ENCODE measurements at regions not wholly inside any gene's neighbourhood (a gene's known extent, or its start where the extent isn't known, plus 50 kb on each side); places are given as distances from the start of the nearest gene placed in this dataset.

DNA sequence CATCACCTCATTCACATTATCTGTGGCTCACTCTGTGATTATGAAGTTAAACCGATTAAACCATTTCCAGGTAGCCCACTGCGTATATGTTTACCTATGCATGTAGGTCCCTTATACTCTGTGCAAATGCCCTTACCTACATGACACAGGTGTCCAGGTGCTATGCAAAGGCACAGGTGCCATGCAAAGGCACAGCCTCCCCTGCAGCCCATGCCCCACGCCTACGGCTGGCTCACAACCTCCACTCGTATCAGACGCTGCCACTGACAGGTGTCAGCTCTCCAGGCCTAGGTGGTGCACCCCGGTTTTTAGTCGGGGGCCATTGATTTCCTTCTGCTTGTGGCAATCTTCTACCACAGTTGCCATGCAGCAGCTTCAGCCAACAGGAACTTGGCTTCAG is 57.7 kb upstream of the IRX1 start:
- H3K9ac ChIP-seq (ENCODE audit: insufficient read depth, low read length) = no peak overlapping the region
- DNase-seq (ENCODE audit: low read depth in 2 of 2) = no peak
- H2AFZ ChIP-seq (ENCODE audit: low read length) = no peak overlapping the region
- no peak overlapping the region for H3K27ac ChIP-seq (ENCODE audit: insufficient read depth, low read length)
- no peak overlapping the region for H3K4me3 ChIP-seq (replicated peaks in 1 of 4; ENCODE audit: control extremely low read depth in 1 of 4, insufficient read depth in 1 of 4, low read depth in 3 of 4, low read length in 4 of 4)
- H3K4me2 ChIP-seq (ENCODE audit: extremely low read depth, insufficient read depth, low read length) = no peak overlapping the region
- H3K79me2 ChIP-seq (ENCODE audit: control insufficient read depth, insufficient read depth, low read length) = no peaks in the 10 kb centered on the region
- H3K4me1 ChIP-seq (ENCODE audit: control insufficient read depth, extremely low read depth, insufficient read depth, low read length) = no peaks in the 10 kb centered on the region
- no peaks in the 10 kb centered on the region for H3K9me3 ChIP-seq (ENCODE audit: control insufficient read depth, insufficient read depth, low read depth, low read length)
- no peaks in the 10 kb centered on the region for H3K36me3 ChIP-seq (ENCODE audit: control insufficient read depth, insufficient read depth, low read length)
- TF ChIP-seq, protein P1, sequence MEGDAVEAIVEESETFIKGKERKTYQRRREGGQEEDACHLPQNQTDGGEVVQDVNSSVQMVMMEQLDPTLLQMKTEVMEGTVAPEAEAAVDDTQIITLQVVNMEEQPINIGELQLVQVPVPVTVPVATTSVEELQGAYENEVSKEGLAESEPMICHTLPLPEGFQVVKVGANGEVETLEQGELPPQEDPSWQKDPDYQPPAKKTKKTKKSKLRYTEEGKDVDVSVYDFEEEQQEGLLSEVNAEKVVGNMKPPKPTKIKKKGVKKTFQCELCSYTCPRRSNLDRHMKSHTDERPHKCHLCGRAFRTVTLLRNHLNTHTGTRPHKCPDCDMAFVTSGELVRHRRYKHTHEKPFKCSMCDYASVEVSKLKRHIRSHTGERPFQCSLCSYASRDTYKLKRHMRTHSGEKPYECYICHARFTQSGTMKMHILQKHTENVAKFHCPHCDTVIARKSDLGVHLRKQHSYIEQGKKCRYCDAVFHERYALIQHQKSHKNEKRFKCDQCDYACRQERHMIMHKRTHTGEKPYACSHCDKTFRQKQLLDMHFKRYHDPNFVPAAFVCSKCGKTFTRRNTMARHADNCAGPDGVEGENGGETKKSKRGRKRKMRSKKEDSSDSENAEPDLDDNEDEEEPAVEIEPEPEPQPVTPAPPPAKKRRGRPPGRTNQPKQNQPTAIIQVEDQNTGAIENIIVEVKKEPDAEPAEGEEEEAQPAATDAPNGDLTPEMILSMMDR (conservative IDR thresholded peaks at IDR 0.05 in 1 of 2, IDR thresholded peaks at IDR 0.05 in 1 of 2; ENCODE audit: low read depth in 1 of 2, low read length in 2 of 2) = no peak
- no peak for TF ChIP-seq EZH2 (IDR thresholded peaks at IDR 0.05; ENCODE audit: low read length, missing control alignments)
- no peaks in the 10 kb centered on the region for H3K27me3 ChIP-seq (ENCODE audit: control insufficient read depth, insufficient read depth, low read length)
- H4K20me1 ChIP-seq (ENCODE audit: control insufficient read depth, extremely low read depth, insufficient read depth, low read length) = no peaks in the 10 kb centered on the region

DNA sequence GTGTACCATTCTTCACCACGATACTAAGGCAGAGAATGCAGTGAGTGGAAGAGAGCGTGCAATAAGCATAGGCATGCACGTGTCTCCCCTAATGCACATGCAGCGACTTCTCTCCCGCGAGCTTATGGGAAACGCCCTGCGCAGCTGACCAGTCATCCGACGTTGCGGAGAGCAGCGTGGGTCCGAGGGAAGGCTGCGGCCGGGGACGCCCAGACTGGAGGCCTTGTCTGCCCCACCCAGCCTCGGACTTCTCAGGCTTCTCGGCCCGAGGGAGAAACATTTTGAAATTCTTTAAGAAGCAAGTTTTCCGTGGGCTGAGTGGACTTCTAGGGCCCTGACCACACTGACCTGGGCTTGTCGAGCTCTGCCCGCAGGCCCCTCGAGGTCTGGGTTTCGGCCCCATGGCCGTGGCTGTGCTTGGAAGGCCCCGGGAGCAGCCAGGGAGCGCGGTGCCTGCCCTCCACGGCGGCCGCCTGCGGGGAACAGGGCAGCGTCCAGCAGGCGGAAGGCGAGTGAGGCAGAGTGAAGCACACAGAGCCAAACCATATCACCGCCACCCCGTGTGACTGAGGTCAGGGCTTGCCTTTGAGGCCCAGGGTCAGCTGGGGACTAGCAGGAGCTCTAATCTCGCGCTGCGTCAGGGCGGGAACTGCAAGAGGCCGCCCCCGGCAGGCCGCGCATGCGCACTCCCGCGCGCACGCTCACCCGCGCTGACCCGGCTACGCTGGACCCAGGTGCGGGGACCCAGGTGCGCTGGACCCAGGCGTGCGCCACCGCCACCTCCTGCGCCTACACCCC is 60.0 kb upstream of the IRX1 start:
- Histone ChIP-seq H4K20me1 (ENCODE audit: control insufficient read depth, extremely low read depth, insufficient read depth, low read length) (no peaks in the 10 kb centered on the region), H3K9me3 (ENCODE audit: control insufficient read depth, insufficient read depth, low read depth, low read length) (no peaks in the 10 kb centered on the region)
- no peak for TF ChIP-seq EZH2 (IDR thresholded peaks at IDR 0.05; ENCODE audit: low read length, missing control alignments)
- TF ChIP-seq, protein P1 (conservative IDR thresholded peaks at IDR 0.05 in 1 of 2, IDR thresholded peaks at IDR 0.05 in 1 of 2; ENCODE audit: low read depth in 1 of 2, low read length in 2 of 2) = no peak

DNA sequence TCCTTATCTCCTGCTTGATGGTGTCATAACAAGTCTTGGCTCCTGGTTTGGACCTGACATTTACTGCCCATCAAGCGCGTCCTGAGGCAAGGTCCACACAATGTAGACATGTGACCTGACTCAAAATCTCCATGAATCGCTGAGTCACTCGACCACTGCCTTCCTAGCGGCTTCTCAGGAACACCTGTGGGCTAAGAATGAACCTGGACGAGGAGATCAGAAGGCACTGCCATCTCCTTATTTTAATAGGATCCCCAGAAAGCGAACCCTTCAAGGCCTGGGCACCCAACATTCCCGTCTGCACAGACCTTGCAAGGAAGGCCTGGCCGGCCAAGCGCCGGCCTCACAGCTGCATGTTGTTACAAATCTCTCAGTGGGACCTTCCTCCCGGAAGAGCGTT is 60.6 kb upstream of the IRX1 start:
- Histone ChIP-seq H3K36me3 (ENCODE audit: control insufficient read depth, insufficient read depth, low read length) (no peaks in the 10 kb centered on the region), H4K20me1 (ENCODE audit: control insufficient read depth, extremely low read depth, insufficient read depth, low read length) (no peaks in the 10 kb centered on the region), H2AFZ (ENCODE audit: low read length) (no peak overlapping the region), H3K4me2 (ENCODE audit: extremely low read depth, insufficient read depth, low read length) (no peak overlapping the region), H3K4me1 (ENCODE audit: control insufficient read depth, extremely low read depth, insufficient read depth, low read length) (no peaks in the 10 kb centered on the region), H3K4me3 (replicated peaks in 1 of 4; ENCODE audit: control extremely low read depth in 1 of 4, insufficient read depth in 1 of 4, low read depth in 3 of 4, low read length in 4 of 4) (no peak overlapping the region), H3K9me3 (ENCODE audit: control insufficient read depth, insufficient read depth, low read depth, low read length) (no peaks in the 10 kb centered on the region), H3K9ac (ENCODE audit: insufficient read depth, low read length) (no peak overlapping the region), H3K79me2 (ENCODE audit: control insufficient read depth, insufficient read depth, low read length) (no peaks in the 10 kb centered on the region), H3K27me3 (ENCODE audit: control insufficient read depth, insufficient read depth, low read length) (no peaks in the 10 kb centered on the region), H3K27ac (ENCODE audit: insufficient read depth, low read length) (no peak overlapping the region)
- no peak for TF ChIP-seq EZH2 (IDR thresholded peaks at IDR 0.05; ENCODE audit: low read length, missing control alignments)
- TF ChIP-seq, protein P1 (conservative IDR thresholded peaks at IDR 0.05 in 1 of 2, IDR thresholded peaks at IDR 0.05 in 1 of 2; ENCODE audit: low read depth in 1 of 2, low read length in 2 of 2) = no peak
- no peak for DNase-seq (ENCODE audit: low read depth in 2 of 2)

More for the DNA sequence above, 60.0 kb upstream of the IRX1 start:
- no peak overlapping the region for H3K4me2 ChIP-seq (ENCODE audit: extremely low read depth, insufficient read depth, low read length)
- H3K79me2 ChIP-seq (ENCODE audit: control insufficient read depth, insufficient read depth, low read length) = no peaks in the 10 kb centered on the region
- no peak overlapping the region for H2AFZ ChIP-seq (ENCODE audit: low read length)
- H3K9ac ChIP-seq (ENCODE audit: insufficient read depth, low read length) = no peak overlapping the region
- no peak for DNase-seq (ENCODE audit: low read depth in 2 of 2)
- H3K27me3 ChIP-seq (ENCODE audit: control insufficient read depth, insufficient read depth, low read length) = no peaks in the 10 kb centered on the region
- H3K4me3 ChIP-seq (replicated peaks in 1 of 4; ENCODE audit: control extremely low read depth in 1 of 4, insufficient read depth in 1 of 4, low read depth in 3 of 4, low read length in 4 of 4) = no peak overlapping the region
- H3K36me3 ChIP-seq (ENCODE audit: control insufficient read depth, insufficient read depth, low read length) = no peaks in the 10 kb centered on the region
- H3K27ac ChIP-seq (ENCODE audit: insufficient read depth, low read length) = no peak overlapping the region
- no peaks in the 10 kb centered on the region for H3K4me1 ChIP-seq (ENCODE audit: control insufficient read depth, extremely low read depth, insufficient read depth, low read length)
